GM19025 (cell line): ENCODE measurements at regions not wholly inside any gene's neighbourhood (a gene's known extent, or its start where the extent isn't known, plus 50 kb on each side); places are given as distances from the start of the nearest gene placed in this dataset.
"Not testable (repeated sequence)": the region's sequence is repeated elsewhere in the genome, so short reads cannot be mapped to it uniquely, and the experiment has no call there.

ENCODE experiments used
- ATAC-seq: cut with Tn5 transposase; IDR thresholded peaks from one replicate; pipeline ENCODE4 v1.9.1; 2021; ENCODE audit warnings: mild to moderate bottlenecking, low read depth, moderate library complexity; ENCODE audit not compliant: unreplicated experiment

DNA sequence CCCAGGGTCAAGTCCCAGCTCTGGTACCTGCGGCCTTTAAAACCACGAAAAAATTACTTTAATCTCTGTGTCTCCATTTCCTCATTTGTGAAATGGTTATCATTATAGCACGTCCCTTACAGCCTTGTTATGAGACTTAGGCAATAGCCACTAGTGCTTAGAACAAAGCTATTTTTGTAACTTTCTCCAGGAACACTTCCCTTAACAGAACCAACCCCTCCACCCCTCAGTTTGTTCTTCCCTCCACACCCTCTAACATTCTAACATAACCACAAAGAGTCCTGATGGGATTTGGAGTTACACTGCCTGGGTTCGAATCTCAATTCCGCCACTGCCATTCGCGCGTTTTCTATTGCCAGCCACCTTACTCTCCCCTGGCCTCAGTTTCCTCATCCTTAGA, 2777.4 kb upstream of the TPTE start:
- not testable (repeated sequence) for ATAC-seq

DNA sequence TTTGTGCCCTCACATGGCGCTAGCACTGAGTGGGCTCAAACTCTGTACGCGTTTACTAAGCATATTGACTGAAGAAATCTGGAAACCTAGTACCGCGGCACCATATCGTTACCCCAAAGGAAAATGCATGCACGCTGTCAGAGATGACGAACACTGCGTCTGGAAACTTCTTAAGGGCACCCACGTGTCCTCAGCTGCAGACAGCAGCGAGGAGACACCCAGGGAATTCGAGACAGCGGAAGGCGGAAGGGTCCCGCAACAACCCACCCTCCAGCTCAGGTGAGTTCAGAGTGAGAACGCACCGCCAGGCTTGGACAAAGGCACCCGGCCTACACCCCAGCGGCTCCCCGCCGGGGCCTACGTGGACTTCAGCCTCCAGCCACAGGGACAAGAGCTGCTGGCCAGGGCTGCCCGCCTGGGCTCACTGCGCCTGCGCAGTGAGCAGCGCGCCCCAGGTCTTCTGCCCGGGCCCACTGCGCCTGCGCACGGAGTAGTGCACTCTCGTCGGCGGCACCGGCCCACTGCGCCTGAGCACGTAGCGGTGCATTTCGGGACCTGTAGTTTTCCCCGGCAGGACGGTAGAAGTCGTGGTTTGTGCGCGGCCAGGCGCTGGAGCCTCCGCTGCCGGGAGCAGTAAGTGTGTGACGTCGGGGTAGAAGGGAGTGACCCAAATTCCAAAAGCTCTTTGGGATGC, 2776.8 kb upstream of the TPTE start:
- peak; percentile 91 for ATAC-seq

- peak; percentile 82 for ATAC-seq
Measured at GRCh38 chr21:7745100-7745450, 2776.3 kb upstream of the TPTE start.

- ATAC-seq: not testable (repeated sequence)
Measured at GRCh38 chr21:7747964-7748363, 2773.4 kb upstream of the TPTE start.

DNA sequence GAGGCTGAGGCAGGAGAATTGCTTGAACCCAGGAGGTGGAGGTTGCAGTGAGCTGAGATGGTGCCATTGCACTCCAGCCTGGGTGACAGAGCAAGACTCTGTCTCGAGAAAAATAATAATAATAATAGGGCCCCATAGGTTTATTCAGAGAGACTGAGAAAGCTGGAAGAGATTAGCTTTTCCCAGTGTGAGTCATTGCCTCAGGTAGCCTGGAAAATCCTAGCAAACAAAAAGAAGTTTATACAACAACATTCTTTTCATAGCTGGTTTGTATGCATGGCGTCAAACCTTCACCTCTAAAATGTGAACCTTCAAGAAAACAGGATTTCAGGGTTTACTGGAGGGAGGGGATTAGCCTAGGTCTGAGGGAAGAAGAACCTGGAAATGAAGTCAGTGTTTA, 2768.8 kb upstream of the TPTE start:
- ATAC-seq: not testable (repeated sequence)

- peak; percentile 94 for ATAC-seq
Measured at GRCh38 chr21:7753380-7753877, 2768.0 kb upstream of the TPTE start.

DNA sequence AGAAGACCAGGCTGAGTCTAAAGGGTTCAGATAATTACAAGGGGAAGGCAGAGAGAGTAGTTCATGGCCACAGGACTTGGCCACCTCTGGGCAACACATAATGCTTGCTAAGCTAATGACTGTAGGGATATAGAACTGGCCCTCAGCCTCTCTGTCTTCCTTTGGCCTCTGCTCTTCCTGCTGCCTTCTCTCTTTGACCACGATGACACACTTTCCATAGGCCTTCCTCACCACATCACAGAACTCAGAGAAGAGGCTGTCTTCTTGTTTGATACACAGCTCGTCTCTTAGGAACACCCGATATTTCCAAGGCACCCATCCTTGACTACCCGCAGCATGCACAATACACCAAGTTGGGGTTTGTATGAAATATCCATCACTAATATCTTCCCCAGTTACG, 2751.4 kb upstream of the TPTE start:
- ATAC-seq: not testable (repeated sequence)

DNA sequence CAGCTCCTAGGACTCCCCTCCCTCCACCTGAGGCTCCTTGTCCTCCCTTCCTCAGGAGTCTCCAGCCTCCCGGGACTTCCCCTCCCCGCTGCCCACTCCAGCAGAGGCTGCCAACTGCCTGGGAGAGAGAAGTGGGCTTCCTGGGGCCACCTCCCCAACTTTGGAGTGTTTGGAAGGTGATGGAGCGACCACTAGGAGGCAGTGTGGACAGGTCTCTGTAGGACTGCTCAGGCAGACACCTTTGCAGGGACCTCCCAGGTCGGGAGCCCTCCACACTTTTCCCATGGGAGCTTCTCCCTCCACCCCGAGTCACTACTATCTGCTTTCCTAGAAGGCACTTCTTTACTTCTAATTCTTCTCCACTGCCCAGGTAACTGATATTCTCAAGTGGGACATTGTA, 2747.2 kb upstream of the TPTE start:
- not testable (repeated sequence) for ATAC-seq

DNA sequence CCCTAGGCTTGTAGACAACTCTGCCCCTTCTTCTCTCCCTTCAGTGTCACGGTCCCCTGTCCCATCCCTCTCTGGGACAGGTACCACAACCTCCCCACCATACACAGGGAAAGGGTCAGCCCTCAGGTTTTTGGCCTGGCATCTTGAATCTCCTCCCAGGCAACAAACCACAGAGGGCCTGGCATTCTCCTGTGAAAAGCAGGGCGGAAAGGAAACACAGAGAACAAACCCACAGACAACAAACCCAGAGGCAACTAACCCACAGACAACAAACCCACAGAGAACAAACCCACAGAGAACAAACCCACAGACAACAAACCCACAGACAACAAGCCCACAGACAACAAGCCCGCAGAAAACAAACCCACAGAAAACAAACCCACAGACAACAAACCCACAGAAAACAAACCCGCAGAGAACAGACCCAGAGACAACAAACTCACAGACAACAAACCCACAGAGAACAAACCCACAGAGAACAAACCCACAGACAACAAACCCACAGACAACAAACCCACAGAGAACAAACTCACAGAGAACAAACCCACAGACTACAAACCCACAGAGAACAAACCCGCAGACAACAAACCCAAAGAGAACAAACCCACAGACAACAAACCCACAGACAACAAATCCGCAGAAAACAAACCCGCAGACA, 2745.9 kb upstream of the TPTE start:
- ATAC-seq: not testable (repeated sequence)

DNA sequence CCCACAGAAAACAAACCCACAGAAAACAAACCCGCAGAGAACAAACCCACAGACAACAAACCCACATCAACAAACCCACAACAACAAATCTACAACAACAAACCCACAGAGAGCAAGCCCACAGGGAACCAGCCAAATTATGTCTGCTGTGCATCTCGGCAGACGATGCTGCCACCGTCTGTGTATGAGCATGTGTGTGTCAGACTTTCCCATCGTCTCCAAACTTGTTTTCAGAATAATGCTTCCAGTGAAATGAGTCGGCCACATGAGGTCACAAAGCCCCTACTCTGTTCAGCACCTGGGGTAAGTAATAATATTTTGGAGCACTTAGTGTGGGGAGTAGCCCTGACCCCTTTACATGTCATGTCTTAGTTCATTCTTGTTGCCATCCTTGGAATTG, 2745.3 kb upstream of the TPTE start:
- not testable (repeated sequence) for ATAC-seq

GRCh38 chr21:7776622-7777021, 2744.8 kb upstream of the TPTE start:
- not testable (repeated sequence) for ATAC-seq

DNA sequence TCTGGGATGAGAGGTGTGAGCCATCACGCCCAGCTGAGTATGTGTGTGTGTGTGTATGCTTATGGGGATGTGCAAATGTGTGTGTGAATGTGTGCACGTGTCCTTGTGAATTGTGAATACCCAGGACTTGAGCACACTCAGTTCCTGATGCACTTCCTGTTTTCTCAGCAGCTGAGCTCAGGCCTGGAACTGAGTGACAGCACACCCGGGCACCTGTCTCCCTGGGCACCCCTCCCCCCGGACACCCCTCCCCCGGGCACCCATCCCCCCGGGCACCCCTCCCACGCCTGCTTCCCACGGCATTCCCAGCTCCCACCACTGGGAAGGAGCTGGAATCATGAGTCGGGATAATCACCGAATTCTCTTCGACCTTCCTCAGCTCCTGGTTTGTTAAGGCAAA, 2744.1 kb upstream of the TPTE start:
- not testable (repeated sequence) for ATAC-seq

- ATAC-seq: not testable (repeated sequence)
Measured at GRCh38 chr21:7787427-7788078, 2733.8 kb upstream of the TPTE start.

- ATAC-seq: not testable (repeated sequence)
Measured at GRCh38 chr21:7793797-7794196, 2727.6 kb upstream of the TPTE start.

DNA sequence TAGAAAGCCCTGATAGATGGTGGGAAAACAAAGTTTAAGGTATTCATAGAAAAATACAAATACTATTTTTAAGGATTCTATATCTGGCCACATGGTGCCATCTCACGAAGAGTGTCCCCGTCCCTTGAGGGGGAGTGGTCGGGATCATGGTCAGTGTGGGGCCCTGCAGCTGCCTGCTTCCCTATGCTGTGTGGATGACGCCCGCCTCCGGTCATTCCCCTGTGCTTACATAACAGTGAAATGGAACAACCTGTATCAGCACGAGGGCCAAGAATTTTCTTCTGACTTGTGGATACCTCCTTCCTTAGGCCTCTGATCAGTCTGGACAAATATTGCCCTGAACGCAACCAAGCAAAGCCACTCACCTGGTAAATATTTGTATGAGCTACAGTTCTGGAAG, 2724.1 kb upstream of the TPTE start:
- ATAC-seq: not testable (repeated sequence)

- ATAC-seq: not testable (repeated sequence)
Measured at GRCh38 chr21:7798446-7798845, 2722.9 kb upstream of the TPTE start.

- ATAC-seq: not testable (repeated sequence)
Measured at GRCh38 chr21:7799697-7800096, 2721.7 kb upstream of the TPTE start.

- not testable (repeated sequence) for ATAC-seq
Measured at GRCh38 chr21:7813475-7813874, 2707.9 kb upstream of the TPTE start.

DNA sequence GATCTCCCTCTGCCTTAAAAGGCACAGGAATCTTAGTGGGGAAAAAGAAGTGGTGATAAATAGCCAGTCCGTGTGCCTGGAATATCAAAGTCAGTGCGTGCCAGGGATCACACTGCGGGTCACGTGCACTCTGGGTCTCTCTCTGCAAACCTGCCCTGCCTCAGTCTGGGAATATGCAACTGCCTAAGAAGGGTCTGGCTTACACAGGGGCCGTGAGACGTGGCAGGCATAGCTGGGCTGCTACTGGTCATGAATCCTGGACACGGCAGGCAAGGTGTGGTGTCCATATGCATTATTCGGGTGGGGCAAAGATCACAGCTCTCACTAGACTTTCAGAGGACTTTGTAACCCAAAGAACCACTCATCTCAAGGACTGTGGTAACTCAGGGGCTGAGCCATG, 2704.4 kb upstream of the TPTE start:
- ATAC-seq: not testable (repeated sequence)

- ATAC-seq: not testable (repeated sequence)
Measured at GRCh38 chr21:7819301-7819700, 2702.1 kb upstream of the TPTE start.

DNA sequence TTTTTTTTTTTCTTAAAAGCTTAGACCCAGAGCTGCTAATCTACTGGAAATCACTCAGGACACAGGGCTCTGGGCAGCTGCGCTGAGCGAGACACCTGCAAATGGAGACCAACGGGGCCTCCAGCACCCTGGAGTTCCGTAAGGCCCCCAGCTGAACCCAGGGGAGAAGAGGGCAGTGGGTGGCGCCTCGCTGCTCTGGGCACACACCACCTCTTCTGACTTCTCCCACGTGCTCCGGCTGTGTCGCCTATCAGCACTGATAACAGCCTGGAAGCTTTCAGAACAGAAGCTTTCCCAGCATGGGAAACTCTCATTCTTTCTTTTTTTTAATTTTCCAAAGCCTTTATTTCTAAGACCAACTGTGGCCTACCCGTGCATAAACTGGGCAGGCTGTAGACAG, 2695.8 kb upstream of the TPTE start:
- not testable (repeated sequence) for ATAC-seq
